A673 (cell line): ENCODE measurements at regions not wholly inside any gene's neighbourhood (a gene's known extent, or its start where the extent isn't known, plus 50 kb on each side); places are given as distances from the start of the nearest gene placed in this dataset.

Experiments used
- EZH2 ChIP-seq: fragments of 200-600 bp; sonication (generic); IDR thresholded peaks from 2 replicates; pipeline ENCODE4 v1.6.1; 2017; ENCODE audit warnings: borderline replicate concordance, low read depth, mild to moderate bottlenecking, mixed read lengths, antibody characterized with exemption, low read length; ENCODE audit not compliant: poor library complexity, severe bottlenecking
- TF ChIP-seq, protein P1 (sequence below): fragments of 300-800, 200-600 bp; sonication (generic); conservative IDR thresholded peaks from 2 replicates; pipeline ENCODE4 v1.5.1; 2017; ENCODE audit warnings: low read depth, mild to moderate bottlenecking, antibody characterized with exemption, low read length, moderate library complexity, mixed read lengths

DNA sequence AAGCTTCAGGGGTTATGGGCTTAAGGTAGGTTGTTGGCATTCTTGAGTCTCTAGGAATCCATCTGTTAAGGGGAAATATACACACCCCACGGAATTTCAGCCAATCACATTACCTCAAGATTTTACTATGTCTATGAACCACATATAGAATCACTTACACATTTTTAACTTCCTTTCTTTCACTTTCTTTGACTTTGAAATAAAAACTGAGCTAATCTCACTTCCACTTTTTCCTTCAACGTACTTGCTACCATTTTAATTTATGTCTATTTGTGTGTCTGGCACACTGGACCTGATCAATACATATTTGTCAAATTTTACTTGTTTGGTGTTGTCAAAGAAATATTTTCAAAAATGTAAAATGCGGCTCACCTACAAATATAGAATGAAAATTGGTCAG lies 545.4 kb upstream of the JAG1 start:
- TF ChIP-seq, protein P1, sequence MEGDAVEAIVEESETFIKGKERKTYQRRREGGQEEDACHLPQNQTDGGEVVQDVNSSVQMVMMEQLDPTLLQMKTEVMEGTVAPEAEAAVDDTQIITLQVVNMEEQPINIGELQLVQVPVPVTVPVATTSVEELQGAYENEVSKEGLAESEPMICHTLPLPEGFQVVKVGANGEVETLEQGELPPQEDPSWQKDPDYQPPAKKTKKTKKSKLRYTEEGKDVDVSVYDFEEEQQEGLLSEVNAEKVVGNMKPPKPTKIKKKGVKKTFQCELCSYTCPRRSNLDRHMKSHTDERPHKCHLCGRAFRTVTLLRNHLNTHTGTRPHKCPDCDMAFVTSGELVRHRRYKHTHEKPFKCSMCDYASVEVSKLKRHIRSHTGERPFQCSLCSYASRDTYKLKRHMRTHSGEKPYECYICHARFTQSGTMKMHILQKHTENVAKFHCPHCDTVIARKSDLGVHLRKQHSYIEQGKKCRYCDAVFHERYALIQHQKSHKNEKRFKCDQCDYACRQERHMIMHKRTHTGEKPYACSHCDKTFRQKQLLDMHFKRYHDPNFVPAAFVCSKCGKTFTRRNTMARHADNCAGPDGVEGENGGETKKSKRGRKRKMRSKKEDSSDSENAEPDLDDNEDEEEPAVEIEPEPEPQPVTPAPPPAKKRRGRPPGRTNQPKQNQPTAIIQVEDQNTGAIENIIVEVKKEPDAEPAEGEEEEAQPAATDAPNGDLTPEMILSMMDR, result no peak
- TF ChIP-seq EZH2, result no peak
